Left ventricle myocardium inferior (tissue), 1 donor: ENCODE measurements at regions not wholly inside any gene's neighbourhood (a gene's known extent, or its start where the extent isn't known, plus 50 kb on each side); places are given as distances from the start of the nearest gene placed in this dataset.

ENCODE experiments used
- DNase-seq: peaks from one replicate; pipeline ENCODE4 v3.0.0-alpha.2; 2020
- H3K27ac ChIP-seq: fragments of 200-600 bp; replicated peaks from 2 replicates; pipeline ENCODE4 v1.8.0; 2021
- H3K27me3 ChIP-seq: fragments of 200-600 bp; 2 replicates; pipeline ENCODE4 v1.8.0; 2021; ENCODE audit warnings: low read depth
- H3K36me3 ChIP-seq: fragments of 200-600 bp; 2 replicates; pipeline ENCODE4 v1.8.0; 2021
- H3K4me1 ChIP-seq: fragments of 200-600 bp; 2 replicates; pipeline ENCODE4 v1.8.0; 2021
- H3K4me3 ChIP-seq: fragments of 200-600 bp; 2 replicates; pipeline ENCODE4 v1.8.0; 2021; ENCODE audit warnings: mild to moderate bottlenecking, moderate library complexity
- H3K9me3 ChIP-seq: fragments of 200-600 bp; replicated peaks from 2 replicates; pipeline ENCODE4 v1.8.0; 2021
- CTCF ChIP-seq: fragments of 200-600 bp; IDR thresholded peaks from 2 replicates; pipeline ENCODE4 v1.8.0; 2021; ENCODE audit warnings: antibody characterized with exemption, mild to moderate bottlenecking, borderline replicate concordance
- intact Hi-C: fragments of 100-400 bp; cut with micrococcal nuclease; formaldehyde crosslinking; loops from one replicate; pipeline ENCODE4 v1.11.0; 2022
- donor health status: DM: no; HTN: yes; CAD: no; lungs with severe emphysema.

GRCh38 chr14:97782871-97783414, 985.8 kb downstream of the VRK1 start:
- Histone ChIP-seq H3K27me3 (peaks cover 16% of the 10 kb centered on the region), H3K27ac (no peak overlapping the region), H3K9me3 (no peaks in the 10 kb centered on the region), H3K4me1 (no peaks in the 10 kb centered on the region), H3K36me3 (no peaks in the 10 kb centered on the region), H3K4me3 (no peak overlapping the region)
- intact Hi-C loops, result no loop called here
- TF ChIP-seq CTCF, result no peak
- DNase-seq, result no peak

GRCh38 chr14:97785495-97785894, 988.3 kb downstream of the VRK1 start:
- H3K9me3 ChIP-seq, result no peaks in the 10 kb centered on the region
- TF ChIP-seq CTCF, result no peak

GRCh38 chr14:97788364-97788763, 991.2 kb downstream of the VRK1 start:
- Histone ChIP-seq H3K4me1 (no peaks in the 10 kb centered on the region), H3K27ac (no peak overlapping the region), H3K27me3 (peaks cover 6% of the 10 kb centered on the region), H3K9me3 (no peaks in the 10 kb centered on the region), H3K4me3 (no peak overlapping the region), H3K36me3 (no peaks in the 10 kb centered on the region)
- intact Hi-C loops, result no loop called here
- DNase-seq, result no peak
- TF ChIP-seq CTCF, result no peak

More at GRCh38 chr14:97785495-97785894, 988.3 kb downstream of the VRK1 start:
- Histone ChIP-seq H3K36me3 (no peaks in the 10 kb centered on the region), H3K4me3 (no peak overlapping the region), H3K4me1 (no peaks in the 10 kb centered on the region), H3K27me3 (peaks cover 16% of the 10 kb centered on the region), H3K27ac (no peak overlapping the region)
- no peak for DNase-seq
- intact Hi-C loops, result no loop called here

GRCh38 chr14:97788846-97789526, 991.8 kb downstream of the VRK1 start:
- no peak for DNase-seq
- intact Hi-C loops, result no loop called here
- Histone ChIP-seq H3K36me3 (no peaks in the 10 kb centered on the region), H3K27me3 (peaks cover 6% of the 10 kb centered on the region), H3K4me1 (no peaks in the 10 kb centered on the region), H3K4me3 (no peak overlapping the region), H3K9me3 (no peaks in the 10 kb centered on the region), H3K27ac (no peak overlapping the region)
- no peak for TF ChIP-seq CTCF

GRCh38 chr14:97791072-97791471, 993.9 kb downstream of the VRK1 start:
- H3K4me1 ChIP-seq, result no peaks in the 10 kb centered on the region
- no peak overlapping the region for H3K27ac ChIP-seq
- H3K9me3 ChIP-seq, result no peaks in the 10 kb centered on the region
- DNase-seq, result no peak
- intact Hi-C loops, result no loop called here
- no peaks in the 10 kb centered on the region for H3K27me3 ChIP-seq
- no peaks in the 10 kb centered on the region for H3K36me3 ChIP-seq
- TF ChIP-seq CTCF, result no peak
- no peak overlapping the region for H3K4me3 ChIP-seq
